ENCODE measurements at regions not wholly inside any gene's neighbourhood (a gene's known extent, or its start where the extent isn't known, plus 50 kb on each side); places are given as distances from the start of the nearest gene placed in this dataset.
"Not testable (repeated sequence)": the region's sequence is repeated elsewhere in the genome, so short reads cannot be mapped to it uniquely, and the experiment has no call there.

DNA sequence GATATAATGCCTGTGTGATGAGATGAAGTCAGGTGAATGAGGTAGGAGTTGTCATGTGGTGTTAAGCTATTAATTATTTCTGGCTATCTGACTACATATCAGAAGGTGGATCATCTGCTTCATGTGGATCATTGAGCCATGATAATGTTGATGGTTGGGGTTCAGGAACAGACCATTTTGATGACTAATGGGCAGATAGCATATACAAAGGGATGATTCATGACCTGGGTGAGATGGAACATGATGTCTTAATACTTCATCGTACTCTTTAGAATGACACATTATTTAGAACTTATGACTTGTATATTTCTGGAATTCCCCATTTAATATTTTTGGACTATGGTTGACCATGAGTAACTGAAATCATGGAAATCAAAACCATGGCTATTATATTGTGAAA lies 155.1 kb downstream of the OR13A1 start:
- DNase-seq = no peak

DNA sequence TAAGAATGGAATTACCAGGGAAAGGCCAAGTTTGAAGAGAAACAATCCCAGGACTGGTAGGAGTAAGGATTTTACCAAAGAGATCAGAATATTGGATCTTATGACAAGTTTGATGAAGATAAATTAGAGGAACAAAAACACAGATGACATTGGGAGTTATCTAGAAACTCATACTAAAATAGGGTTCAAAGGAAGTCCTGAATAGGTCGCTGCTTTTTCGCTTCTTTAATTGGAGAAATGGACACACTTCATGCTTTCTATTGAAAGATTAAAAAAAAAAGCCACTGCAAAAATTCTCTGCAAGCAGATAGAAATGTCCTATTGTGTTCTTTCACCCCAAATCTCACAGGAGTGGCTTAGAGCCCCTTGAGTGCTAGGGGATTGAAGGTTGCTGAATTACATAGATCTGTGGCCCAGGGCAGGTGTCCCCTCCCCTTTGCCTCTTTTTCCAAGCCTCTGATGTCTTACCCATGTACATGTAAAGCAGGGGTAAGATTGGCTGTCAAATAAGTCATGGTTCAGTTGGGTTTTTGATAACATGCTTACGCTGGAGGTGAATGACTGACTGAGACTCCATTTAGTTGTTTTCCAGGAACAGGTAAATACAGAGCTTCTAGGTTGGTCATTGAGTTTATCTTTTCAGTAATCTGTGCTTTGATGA lies 152.0 kb downstream of the OR13A1 start:
- H3K9me3 ChIP-seq = no peaks in the 10 kb centered on the region
- DNase-seq (no peak), ATAC-seq (no peak)
- WGBS, 4 donors = 82 to 89% (median 86%) methylated on average over 3 of the region's 3 CpGs
- no peaks in the 10 kb centered on the region for H3K4me1 ChIP-seq
- H3K27ac ChIP-seq = no peak overlapping the region
- H3K27me3 ChIP-seq = no peaks in the 10 kb centered on the region
- no peaks in the 10 kb centered on the region for H3K36me3 ChIP-seq
- intact Hi-C loops (cut with DNase I) = no loop called here
- no peak overlapping the region for H3K4me3 ChIP-seq
- no peak for TF ChIP-seq POLR2A (IDR thresholded peaks at IDR 0.05)

More for the DNA sequence above, 155.1 kb downstream of the OR13A1 start:
- ATAC-seq = no peak
- H3K4me3 ChIP-seq = no peak overlapping the region
- no peak overlapping the region for H3K27ac ChIP-seq
- 79 to 84% (median 83%) methylated on average over 1 of the region's 1 CpG for WGBS, 4 donors
- no peaks in the 10 kb centered on the region for H3K9me3 ChIP-seq
- TF ChIP-seq POLR2A (IDR thresholded peaks at IDR 0.05) = no peak
- TF ChIP-seq, protein P1, sequence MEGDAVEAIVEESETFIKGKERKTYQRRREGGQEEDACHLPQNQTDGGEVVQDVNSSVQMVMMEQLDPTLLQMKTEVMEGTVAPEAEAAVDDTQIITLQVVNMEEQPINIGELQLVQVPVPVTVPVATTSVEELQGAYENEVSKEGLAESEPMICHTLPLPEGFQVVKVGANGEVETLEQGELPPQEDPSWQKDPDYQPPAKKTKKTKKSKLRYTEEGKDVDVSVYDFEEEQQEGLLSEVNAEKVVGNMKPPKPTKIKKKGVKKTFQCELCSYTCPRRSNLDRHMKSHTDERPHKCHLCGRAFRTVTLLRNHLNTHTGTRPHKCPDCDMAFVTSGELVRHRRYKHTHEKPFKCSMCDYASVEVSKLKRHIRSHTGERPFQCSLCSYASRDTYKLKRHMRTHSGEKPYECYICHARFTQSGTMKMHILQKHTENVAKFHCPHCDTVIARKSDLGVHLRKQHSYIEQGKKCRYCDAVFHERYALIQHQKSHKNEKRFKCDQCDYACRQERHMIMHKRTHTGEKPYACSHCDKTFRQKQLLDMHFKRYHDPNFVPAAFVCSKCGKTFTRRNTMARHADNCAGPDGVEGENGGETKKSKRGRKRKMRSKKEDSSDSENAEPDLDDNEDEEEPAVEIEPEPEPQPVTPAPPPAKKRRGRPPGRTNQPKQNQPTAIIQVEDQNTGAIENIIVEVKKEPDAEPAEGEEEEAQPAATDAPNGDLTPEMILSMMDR (IDR thresholded peaks at IDR 0.05) = no peak
- intact Hi-C loops (cut with DNase I) = no loop called here
- H3K4me1 ChIP-seq = no peaks in the 10 kb centered on the region
- H3K36me3 ChIP-seq = no peaks in the 10 kb centered on the region
- no peaks in the 10 kb centered on the region for H3K27me3 ChIP-seq

DNA sequence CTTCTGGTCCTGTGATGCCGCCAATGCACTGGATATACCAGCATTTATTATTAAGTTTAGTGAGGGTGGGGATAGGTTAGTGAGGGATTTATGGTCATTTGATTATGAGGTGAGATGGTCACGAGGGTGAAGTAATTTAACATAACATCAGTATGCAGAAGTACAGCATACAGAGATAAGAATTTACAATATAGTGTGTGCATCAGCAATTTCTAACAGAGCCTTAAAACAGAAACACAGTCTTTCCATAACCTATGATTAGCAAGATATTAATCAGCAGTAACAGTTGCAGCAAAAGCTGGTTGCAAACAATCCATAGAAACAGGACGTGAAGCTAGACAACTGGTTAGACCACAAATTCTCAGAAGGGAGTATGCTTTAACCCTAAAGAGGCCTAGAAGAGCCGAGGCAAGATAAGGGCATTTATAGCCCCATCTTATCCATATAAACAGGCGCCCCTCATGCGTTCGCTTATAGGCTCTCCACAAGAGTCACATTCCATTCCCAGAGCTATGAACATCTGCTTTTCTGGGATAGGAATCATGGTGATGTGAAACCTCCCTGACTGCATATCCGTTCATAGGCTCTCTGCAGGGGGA lies 139.8 kb downstream of the OR13A1 start:
- H3K9me3 ChIP-seq; DNase-seq; H3K4me3 ChIP-seq; H3K4me1 ChIP-seq; H3K27ac ChIP-seq; ATAC-seq; H3K36me3 ChIP-seq; H3K27me3 ChIP-seq; intact Hi-C loops (cut with DNase I): not testable (repeated sequence)
- WGBS, 4 donors = 53 to 71% (median 59%) methylated on average over 8 of the region's 8 CpGs

DNA sequence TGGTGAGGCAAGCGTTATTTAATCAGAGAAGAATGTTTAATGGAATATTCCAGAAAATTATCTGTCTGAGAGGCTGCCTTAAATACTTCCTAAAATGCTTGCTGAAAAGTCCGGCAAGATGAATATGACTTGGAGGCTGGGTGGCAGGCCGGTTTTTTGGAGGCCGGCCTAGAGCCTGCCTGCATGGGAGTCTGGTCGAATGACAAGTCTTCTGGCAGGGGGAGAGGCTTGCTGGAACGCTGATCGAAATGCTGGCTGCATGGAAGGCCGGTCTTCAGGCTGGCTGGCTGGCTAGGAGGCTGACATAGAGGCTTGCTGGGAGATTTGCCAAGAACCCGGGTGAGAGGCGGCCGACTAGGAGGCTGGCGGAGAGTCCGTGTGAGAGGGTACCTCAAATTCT lies 135.7 kb downstream of the OR13A1 start:
- WGBS, 4 donors = 76 to 82% (median 76%) methylated on average over 12 to 13 of the region's 13 CpGs
- TF ChIP-seq POLR2A (IDR thresholded peaks at IDR 0.05) = no peak
- TF ChIP-seq, protein P1 (IDR thresholded peaks at IDR 0.05) = no peak
- no peaks in the 10 kb centered on the region for H3K9me3 ChIP-seq
- H3K36me3 ChIP-seq = no peaks in the 10 kb centered on the region
- peak overlapping the region in 1 of 12 donors; percentile 22 for H3K27ac ChIP-seq
- peak in 3 of 5 donors; percentile 7 to 68 (median 23) for DNase-seq
- H3K27me3 ChIP-seq = peaks cover 0 to 7% (median 0%) of the 10 kb centered on the region in 9 donors
- no peak overlapping the region for H3K4me3 ChIP-seq
- ATAC-seq = peak in 1 of 4 donors; percentile 36
- H3K4me1 ChIP-seq = no peaks in the 10 kb centered on the region
- intact Hi-C loops (cut with DNase I) = no loop called here

DNA sequence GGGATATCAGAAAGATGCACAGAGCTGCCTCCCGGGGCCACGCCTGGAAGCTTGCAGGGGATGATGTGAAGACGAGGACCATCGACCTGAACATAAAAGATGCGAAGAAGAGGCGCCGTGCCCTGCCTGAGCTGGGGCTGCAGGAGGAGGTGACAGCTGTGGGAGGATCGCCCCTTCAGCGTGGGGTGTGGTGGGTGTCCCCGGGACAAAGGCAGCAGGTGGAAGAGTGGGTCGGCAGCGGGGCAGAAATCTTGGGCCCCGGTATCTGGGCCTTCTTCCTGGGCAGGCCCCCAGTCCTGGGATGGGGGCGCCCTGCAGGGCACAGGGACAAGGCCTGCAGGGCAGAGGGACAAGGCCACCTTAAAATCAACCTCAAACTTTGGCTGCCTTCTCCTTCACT lies 134.9 kb downstream of the OR13A1 start:
- intact Hi-C loops (cut with DNase I) = no loop called here
- no peak for TF ChIP-seq POLR2A (IDR thresholded peaks at IDR 0.05)
- TF ChIP-seq, protein P1 (IDR thresholded peaks at IDR 0.05) = no peak

More for the DNA sequence above, 134.9 kb downstream of the OR13A1 start:
- H3K9me3 ChIP-seq = no peaks in the 10 kb centered on the region
- H3K27ac ChIP-seq = no peak overlapping the region
- DNase-seq (peak in 1 of 5 donors; percentile 39), ATAC-seq (no peak)
- H3K27me3 ChIP-seq = peaks cover 0 to 7% (median 0%) of the 10 kb centered on the region in 9 donors
- H3K36me3 ChIP-seq = no peaks in the 10 kb centered on the region
- no peaks in the 10 kb centered on the region for H3K4me1 ChIP-seq
- whole genome bisulfite sequencing, 4 donors = 94 to 95% (median 95%) methylated on average over 14 of the region's 14 CpGs
- H3K4me3 ChIP-seq = no peak overlapping the region
